Transverse colon (tissue), 4 donors: ENCODE measurements at regions not wholly inside any gene's neighbourhood (a gene's known extent, or its start where the extent isn't known, plus 50 kb on each side); places are given as distances from the start of the nearest gene placed in this dataset.

Source experiments
- DNase-seq: peaks from one replicate; pipeline ENCODE4 v3.0.0-alpha.2; 2019
- H3K27ac ChIP-seq, 4 donors: fragments of 200-600 bp; sonication (generic); 2 replicates each; pipeline ENCODE4 v1.5.1; 2016 to 2018; ENCODE audit warnings: inconsistent platforms in 4 of 4
- H3K27me3 ChIP-seq: fragments of 200-600 bp; sonication (generic); 2 replicates; pipeline ENCODE4 v1.5.1; 2017; ENCODE audit warnings: inconsistent platforms
- H3K36me3 ChIP-seq, 4 donors: fragments of 200-600 bp; sonication (generic); 2 replicates each; pipeline ENCODE4 v1.5.1; 2017 to 2019; ENCODE audit warnings: inconsistent platforms in 4 of 4
- H3K4me1 ChIP-seq, 4 donors: fragments of 200-600 bp; sonication (generic); 2 replicates each; pipeline ENCODE4 v1.5.1; 2017 to 2020; ENCODE audit warnings: inconsistent platforms in 4 of 4
- H3K4me3 ChIP-seq, 4 donors: fragments of 200-600 bp; sonication (generic); 1 replicate in 1 of 4; 2 replicates in 3 of 4; pipeline versions ENCODE4 v1.5.1 to v1.6.1; 2017 to 2019; ENCODE audit warnings: inconsistent platforms in 4 of 4
- H3K9me3 ChIP-seq, 2 donors: fragments of 200-600 bp; sonication (generic); 2 replicates each; pipeline ENCODE4 v1.5.1; 2017 to 2019; ENCODE audit warnings: inconsistent platforms in 2 of 2
- EP300 ChIP-seq: sonication (generic); formaldehyde crosslinking; IDR thresholded peaks from one replicate; pipeline ENCODE4 v1.6.1; 2017; ENCODE audit warnings: antibody characterized with exemption, low read depth
- POLR2A ChIP-seq: fragments of 450-650 bp; IDR thresholded peaks from one replicate; pipeline ENCODE4 v1.6.1; 2016; ENCODE audit warnings: antibody characterized with exemption, mild to moderate bottlenecking, moderate library complexity
- POLR2AphosphoS5 ChIP-seq, 3 donors: sonication (generic); formaldehyde crosslinking; IDR thresholded peaks; one replicate each; pipeline ENCODE4 v1.6.1; 2016; ENCODE audit warnings: antibody characterized with exemption in 3 of 3
- WGBS, 2 donors: methylation state at CpG; one replicate each; pipeline ENCODE4 v1.1.5; 2018; ENCODE audit warnings: low coverage in 1 of 2; 5-methylcytosine and 5-hydroxymethylcytosine counted together
- in situ Hi-C, 4 donors: fragments of 200-750 bp; cut with MboI; loops; one replicate each; pipeline versions ENCODE4 v1.15.0 to v1.15.1; 2017; ENCODE audit warnings: low sequenced_read_pairs in 3 of 4, low pct_ligation_motif_present in 1 of 4, low pct_unique_long_range_greater_than_20kb in 1 of 4
- intact Hi-C: fragments of 100-400 bp; cut with DNase I; formaldehyde crosslinking; loops from one replicate; pipeline ENCODE4 v1.15.1; 2023; ENCODE audit warnings: low total_unique reads
- TF ChIP-seq, protein P1 (sequence below), 5 experiments: fragments of 200-600 bp in 3 of 5; fragments of 450-650 bp in 2 of 5; sonication (generic) in 3 of 5; IDR thresholded peaks; 1 replicate in 2 of 5; 2 replicates in 3 of 5; pipeline ENCODE4 v1.5.1; 2016 to 2017; ENCODE audit warnings: antibody characterized with exemption in 5 of 5, inconsistent platforms in 3 of 5, mild to moderate bottlenecking in 2 of 5, moderate library complexity in 1 of 5

DNA sequence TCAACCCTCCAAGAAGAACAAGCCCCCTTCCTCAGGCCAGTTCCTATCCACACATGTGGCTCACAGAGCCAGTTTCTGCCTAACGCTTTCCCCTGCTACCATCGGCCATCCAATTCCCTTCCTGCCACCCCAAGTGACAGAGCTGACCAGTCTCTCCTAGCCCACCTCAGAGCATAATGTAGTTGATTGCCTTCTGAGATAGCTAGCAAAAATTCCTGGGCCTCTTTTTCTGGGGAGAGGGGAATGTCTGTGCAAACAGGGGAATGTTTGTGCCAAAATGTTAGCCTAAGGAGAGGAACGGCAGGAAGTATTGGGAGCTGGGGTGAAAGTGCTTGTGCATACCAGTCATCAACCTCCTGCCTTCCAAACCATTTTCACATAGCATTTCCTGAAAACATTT lies 157.0 kb downstream of the PJA2 start:
- intact Hi-C loops = loop anchor here (1.0 kb wide), 1 partner anchor 22 kb away; no protein-coding TSS in a partner anchor
- 99 to 100% methylated on average over 1 to 3 of the region's 3 CpGs for WGBS, 2 donors
- DNase-seq = no peak

DNA sequence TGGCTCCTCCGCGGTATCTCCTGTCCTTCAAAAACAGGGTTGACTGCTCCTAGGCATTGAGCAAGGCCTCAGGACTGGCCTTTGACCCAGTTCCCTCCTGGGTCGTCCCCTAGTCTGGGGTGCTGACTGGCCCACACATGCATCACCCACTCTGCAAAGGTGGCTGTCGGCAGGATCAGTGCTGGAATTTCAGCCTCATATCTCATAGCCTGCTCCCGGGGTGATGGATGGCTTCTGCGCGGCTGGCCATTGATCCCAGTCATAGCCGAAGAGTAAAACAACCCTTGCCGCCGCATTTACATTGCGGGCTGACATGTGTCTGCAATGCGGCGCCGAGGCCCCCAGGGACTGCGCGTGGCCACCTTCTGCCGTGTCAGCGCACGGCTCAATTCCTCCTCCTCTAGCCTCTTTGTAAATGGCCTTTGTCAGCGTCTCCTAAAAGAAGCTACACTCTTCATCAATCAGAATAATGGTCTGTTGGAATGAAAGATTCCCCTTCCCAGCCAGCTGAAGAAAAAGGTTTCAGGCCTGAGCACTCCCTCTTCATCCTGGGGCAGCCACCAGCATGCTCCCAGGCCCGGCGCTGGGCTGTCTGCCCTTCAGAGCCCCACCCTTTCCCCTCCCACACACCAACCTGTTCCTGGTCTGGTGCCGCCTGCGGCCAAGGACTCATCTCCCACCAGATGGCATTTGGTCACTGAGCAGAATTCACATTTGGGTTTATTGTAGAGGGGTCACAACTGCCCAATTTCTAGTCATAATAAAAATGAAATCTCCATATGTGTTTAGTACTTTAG lies 159.0 kb downstream of the PJA2 start:
- intact Hi-C loops (no loop called here), in situ Hi-C loops (no loop called here)
- H3K27me3 ChIP-seq = no peaks in the 10 kb centered on the region
- H3K9me3 ChIP-seq = peaks cover 6 to 9% of the 10 kb centered on the region in 2 donors
- no peak overlapping the region for H3K27ac ChIP-seq
- H3K4me3 ChIP-seq = no peak overlapping the region
- H3K36me3 ChIP-seq = no peaks in the 10 kb centered on the region
- 92 to 93% methylated on average over 8 to 24 of the region's 24 CpGs for WGBS, 2 donors
- no peaks in the 10 kb centered on the region for H3K4me1 ChIP-seq
- TF ChIP-seq POLR2AphosphoS5 (IDR thresholded peaks at IDR 0.05) = no peak
- no peak for TF ChIP-seq EP300
- no peak for TF ChIP-seq POLR2A
- TF ChIP-seq, protein P1, sequence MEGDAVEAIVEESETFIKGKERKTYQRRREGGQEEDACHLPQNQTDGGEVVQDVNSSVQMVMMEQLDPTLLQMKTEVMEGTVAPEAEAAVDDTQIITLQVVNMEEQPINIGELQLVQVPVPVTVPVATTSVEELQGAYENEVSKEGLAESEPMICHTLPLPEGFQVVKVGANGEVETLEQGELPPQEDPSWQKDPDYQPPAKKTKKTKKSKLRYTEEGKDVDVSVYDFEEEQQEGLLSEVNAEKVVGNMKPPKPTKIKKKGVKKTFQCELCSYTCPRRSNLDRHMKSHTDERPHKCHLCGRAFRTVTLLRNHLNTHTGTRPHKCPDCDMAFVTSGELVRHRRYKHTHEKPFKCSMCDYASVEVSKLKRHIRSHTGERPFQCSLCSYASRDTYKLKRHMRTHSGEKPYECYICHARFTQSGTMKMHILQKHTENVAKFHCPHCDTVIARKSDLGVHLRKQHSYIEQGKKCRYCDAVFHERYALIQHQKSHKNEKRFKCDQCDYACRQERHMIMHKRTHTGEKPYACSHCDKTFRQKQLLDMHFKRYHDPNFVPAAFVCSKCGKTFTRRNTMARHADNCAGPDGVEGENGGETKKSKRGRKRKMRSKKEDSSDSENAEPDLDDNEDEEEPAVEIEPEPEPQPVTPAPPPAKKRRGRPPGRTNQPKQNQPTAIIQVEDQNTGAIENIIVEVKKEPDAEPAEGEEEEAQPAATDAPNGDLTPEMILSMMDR (IDR thresholded peaks at IDR 0.05) = no peak
- DNase-seq = no peak

More for the DNA sequence above, 157.0 kb downstream of the PJA2 start:
- no peak for TF ChIP-seq EP300
- TF ChIP-seq, protein P1 (IDR thresholded peaks at IDR 0.05) = no peak
- TF ChIP-seq POLR2A = no peak
- TF ChIP-seq POLR2AphosphoS5 (IDR thresholded peaks at IDR 0.05) = no peak
- Histone ChIP-seq H3K4me1 (no peaks in the 10 kb centered on the region), H3K9me3 (no peaks in the 10 kb centered on the region), H3K36me3 (no peaks in the 10 kb centered on the region), H3K27ac (no peak overlapping the region), H3K27me3 (no peaks in the 10 kb centered on the region), H3K4me3 (no peak overlapping the region)
- in situ Hi-C loops = no loop called here

DNA sequence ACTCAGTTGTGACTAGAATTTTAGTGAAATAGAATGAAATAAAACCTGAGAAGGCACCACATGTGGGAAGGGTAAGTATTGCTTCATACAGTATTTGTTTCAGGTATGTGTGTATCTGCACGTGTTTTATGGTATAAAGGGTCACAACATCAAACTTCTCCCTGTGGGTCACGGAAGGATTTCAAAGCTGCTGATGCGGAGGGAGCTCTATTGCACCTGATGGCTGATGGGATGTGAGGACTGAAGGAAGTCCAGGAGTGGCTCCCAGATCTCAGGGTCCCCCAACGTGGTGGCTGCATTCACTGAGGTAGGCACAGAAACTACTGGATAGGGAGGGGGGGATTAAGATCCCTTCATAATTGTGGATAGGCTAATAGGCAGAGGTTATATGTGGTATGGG lies 159.7 kb downstream of the PJA2 start:
- H3K4me3 ChIP-seq = no peak overlapping the region
- intact Hi-C loops = no loop called here
- no peaks in the 10 kb centered on the region for H3K4me1 ChIP-seq
- in situ Hi-C loops = no loop called here
- H3K9me3 ChIP-seq = peaks cover 6 to 9% of the 10 kb centered on the region in 2 donors
- no peak for TF ChIP-seq POLR2A
- no peak for TF ChIP-seq EP300
- TF ChIP-seq POLR2AphosphoS5 (IDR thresholded peaks at IDR 0.05) = no peak
- TF ChIP-seq, protein P1 (IDR thresholded peaks at IDR 0.05) = no peak
- 93 to 100% methylated on average over 1 to 4 of the region's 4 CpGs for WGBS, 2 donors
- no peaks in the 10 kb centered on the region for H3K27me3 ChIP-seq
- no peak for DNase-seq
- H3K36me3 ChIP-seq = no peaks in the 10 kb centered on the region
- no peak overlapping the region for H3K27ac ChIP-seq

DNA sequence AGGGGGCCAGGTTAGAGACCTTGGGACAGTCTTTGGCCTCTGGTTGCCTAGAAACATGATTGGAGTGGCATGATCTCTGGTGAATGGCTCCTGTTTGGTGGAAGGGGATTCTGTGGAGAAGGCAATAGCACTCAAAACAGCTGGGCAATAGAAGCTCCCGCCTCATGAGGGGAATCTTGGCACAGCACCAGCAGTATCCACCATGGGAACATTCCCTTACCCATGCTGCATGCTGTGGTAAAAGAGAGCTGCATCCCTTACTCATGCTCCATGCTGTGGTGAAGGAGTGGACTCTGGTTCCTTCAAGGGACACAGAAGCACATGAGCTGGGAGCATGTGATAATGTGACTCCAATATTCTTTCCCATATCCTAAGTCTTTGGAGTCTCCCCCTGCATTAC lies 160.6 kb downstream of the PJA2 start:
- Histone ChIP-seq H3K27ac (no peak overlapping the region), H3K9me3 (peaks cover 6 to 9% of the 10 kb centered on the region in 2 donors), H3K36me3 (no peaks in the 10 kb centered on the region), H3K4me3 (no peak overlapping the region), H3K27me3 (no peaks in the 10 kb centered on the region), H3K4me1 (no peaks in the 10 kb centered on the region)
- TF ChIP-seq, protein P1 (IDR thresholded peaks at IDR 0.05) = no peak
- TF ChIP-seq POLR2AphosphoS5 (IDR thresholded peaks at IDR 0.05) (no peak), POLR2A (no peak), EP300 (no peak)
- WGBS, 2 donors = 73% methylated on average over 1 of the region's 1 CpG; no CpG with 5 or more reads in 1 of the 2 donors
- no peak for DNase-seq
- intact Hi-C loops (no loop called here), in situ Hi-C loops (no loop called here)
